GM04503 (cell line): ENCODE measurements at regions not wholly inside any gene's neighbourhood (a gene's known extent, or its start where the extent isn't known, plus 50 kb on each side); places are given as distances from the start of the nearest gene placed in this dataset.

Experiments used
- DNase-seq: peaks from one replicate; pipeline ENCODE4 v3.0.0-alpha.2; 2012; ENCODE audit warnings: low read depth

- no peak for DNase-seq
Measured at GRCh38 chr9:19998823-19999455, 210.1 kb upstream of the SLC24A2 start.

GRCh38 chr9:19998153-19998552 is 209.3 kb upstream of the SLC24A2 start:
- DNase-seq = no peak

DNA sequence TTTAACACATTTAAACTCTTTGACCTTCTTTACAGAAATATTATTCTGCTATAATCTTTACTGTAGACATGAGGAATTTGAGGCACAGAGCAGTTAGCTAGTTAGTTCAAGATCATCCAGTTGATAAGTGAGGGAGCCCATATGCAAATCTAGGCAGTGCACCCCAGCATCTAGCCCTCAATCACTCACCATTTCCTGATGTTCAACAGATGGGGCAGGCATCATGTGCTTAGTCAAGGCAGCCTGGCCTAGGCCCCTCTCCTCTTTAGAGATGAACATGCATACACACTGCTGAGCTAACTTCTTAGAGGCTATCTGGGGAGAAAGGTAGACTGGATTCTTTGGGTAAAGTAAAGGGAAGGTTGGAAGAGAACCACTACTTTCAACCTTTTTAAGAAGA is 206.8 kb upstream of the SLC24A2 start:
- no peak for DNase-seq

- DNase-seq = no peak
Measured at GRCh38 chr9:19994296-19994695, 205.5 kb upstream of the SLC24A2 start.

- DNase-seq = no peak
Measured at GRCh38 chr9:19992556-19992955, 203.7 kb upstream of the SLC24A2 start.

DNA sequence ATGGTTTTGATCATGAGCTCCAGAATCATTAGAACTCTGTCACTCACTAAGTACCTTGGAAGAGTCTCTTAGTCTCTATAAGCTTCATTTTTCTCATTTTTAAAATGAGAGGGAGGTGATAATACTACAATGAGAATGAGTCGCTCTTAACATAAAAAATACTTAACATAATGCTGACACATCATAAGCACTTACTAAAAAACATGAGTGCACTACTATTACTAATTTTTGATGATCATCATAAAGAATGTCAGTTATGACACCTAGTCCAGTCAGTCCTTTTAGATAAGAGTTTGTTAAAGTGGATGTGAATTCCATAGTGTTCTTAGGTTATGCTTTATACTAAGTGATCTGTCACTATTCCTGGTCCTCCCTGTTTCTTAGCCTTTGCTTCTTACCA is 200.4 kb upstream of the SLC24A2 start:
- DNase-seq = no peak

GRCh38 chr9:19988281-19988680 is 199.4 kb upstream of the SLC24A2 start:
- no peak for DNase-seq

- no peak for DNase-seq
Measured at GRCh38 chr9:19985081-19985480, 196.2 kb upstream of the SLC24A2 start.

DNA sequence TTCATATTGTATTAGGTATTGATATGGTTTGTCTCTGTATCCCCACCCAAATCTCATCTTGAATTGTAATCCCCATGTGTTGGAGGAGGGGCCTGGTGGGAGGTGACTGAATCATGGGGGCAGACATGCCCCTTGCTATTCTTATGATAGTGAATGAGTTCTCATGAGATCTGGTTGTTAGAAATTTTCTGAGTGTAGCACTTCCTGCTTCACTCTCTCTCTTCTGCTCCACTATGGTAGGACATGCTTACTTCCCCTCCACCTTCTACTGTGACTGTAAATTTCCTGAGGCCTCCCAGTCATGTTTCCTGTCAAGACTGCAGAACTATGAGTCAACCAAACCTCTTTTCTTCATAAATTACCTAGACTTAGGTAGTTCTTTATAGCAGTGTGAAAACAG is 187.4 kb upstream of the SLC24A2 start:
- DNase-seq = no peak

- DNase-seq = no peak
Measured at GRCh38 chr9:19975499-19975898, 186.7 kb upstream of the SLC24A2 start.

DNA sequence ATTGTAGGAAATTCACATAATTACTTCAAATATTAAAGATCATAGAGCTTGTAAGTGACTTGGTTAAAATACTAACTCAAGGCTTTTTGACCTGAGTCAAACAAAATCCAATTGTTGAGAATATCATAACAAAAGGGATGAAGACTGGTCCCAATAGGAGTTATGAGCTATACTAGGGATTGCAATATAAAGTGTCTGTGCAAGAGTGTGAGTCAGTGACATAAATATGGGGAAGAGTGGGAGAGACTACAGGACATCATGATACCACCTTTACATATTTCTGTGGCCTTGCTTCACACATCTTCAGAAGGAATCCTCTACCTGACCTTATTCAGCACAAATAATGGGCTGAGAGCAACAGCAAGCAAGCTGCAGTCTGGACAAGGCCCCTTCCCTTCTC is 180.9 kb upstream of the SLC24A2 start:
- DNase-seq = no peak

GRCh38 chr9:19967888-19968459 is 179.1 kb upstream of the SLC24A2 start:
- no peak for DNase-seq

- DNase-seq = no peak
Measured at GRCh38 chr9:19967216-19967887, 178.5 kb upstream of the SLC24A2 start.

GRCh38 chr9:19965336-19965735 is 176.5 kb upstream of the SLC24A2 start:
- DNase-seq = no peak

GRCh38 chr9:19947996-19948395 is 159.2 kb upstream of the SLC24A2 start:
- no peak for DNase-seq

GRCh38 chr9:19946441-19947109 is 157.7 kb upstream of the SLC24A2 start:
- no peak for DNase-seq

- DNase-seq = no peak
Measured at GRCh38 chr9:19941874-19942273, 153.0 kb upstream of the SLC24A2 start.

- no peak for DNase-seq
Measured at GRCh38 chr9:19940811-19941535, 152.1 kb upstream of the SLC24A2 start.

- DNase-seq = no peak
Measured at GRCh38 chr9:19939734-19940278, 151.0 kb upstream of the SLC24A2 start.

DNA sequence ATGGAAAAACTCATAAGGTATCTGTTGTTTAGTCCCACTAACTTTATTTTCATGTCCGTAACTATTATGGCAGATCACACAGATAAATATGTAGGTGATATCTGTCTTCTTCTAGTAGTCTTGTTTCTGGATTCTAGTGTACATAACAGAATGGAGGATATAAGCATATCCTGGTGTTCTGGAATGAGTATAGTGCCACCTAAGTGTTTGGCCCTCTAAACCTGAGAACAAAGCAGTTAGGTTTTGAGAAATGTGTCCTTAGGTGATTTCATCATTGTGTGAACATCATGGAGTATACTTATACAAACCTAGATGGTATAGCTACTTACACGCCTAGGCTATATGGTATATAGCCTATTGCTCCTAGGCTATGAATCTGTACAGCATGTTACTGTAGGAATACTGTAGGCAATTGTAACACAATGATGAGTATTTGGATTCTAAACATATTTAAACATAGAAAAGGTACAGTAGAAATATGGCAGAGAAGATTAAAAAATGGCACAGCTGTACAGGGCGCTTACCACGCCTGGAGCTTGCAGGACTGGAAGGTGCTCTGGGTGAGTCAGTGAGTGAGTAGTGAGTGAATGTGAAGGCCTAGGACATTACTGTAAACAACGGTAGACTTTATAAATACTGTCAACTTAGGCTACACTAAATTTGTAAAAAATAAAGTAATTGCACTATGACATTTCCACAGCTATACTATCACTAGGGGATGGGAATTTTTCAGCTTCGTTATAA is 150.3 kb upstream of the SLC24A2 start:
- DNase-seq = no peak

DNA sequence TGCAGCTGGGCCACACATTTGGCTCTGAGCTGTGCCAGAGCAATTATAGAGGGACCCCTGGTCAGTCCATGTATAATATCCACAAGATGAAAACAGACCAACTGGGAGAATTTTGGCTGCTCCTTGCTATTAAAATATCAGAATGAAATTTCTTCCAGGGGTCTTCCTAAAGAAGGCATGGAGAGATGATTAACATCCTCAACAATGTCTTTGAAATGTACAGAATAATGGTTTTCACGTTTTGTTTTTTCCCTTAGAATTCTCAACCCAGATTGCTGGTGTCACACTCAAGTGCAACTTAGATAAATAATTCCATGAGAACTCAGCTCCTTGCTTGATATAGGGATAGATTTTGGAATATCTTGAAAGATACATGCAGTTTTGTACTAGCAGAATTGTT is 148.3 kb upstream of the SLC24A2 start:
- no peak for DNase-seq
